Mucosa of rectum (tissue), 2 donors: ENCODE measurements at regions not wholly inside any gene's neighbourhood (a gene's known extent, or its start where the extent isn't known, plus 50 kb on each side); places are given as distances from the start of the nearest gene placed in this dataset.

Experiments
- H3K27ac ChIP-seq, 2 donors: one replicate each; pipeline ENCODE4 v1.7.0; 2013; ENCODE audit warnings: inconsistent platforms in 2 of 2, low read depth in 2 of 2, low read length in 2 of 2
- H3K27me3 ChIP-seq, 2 donors: one replicate each; pipeline ENCODE4 v1.7.0; 2013; ENCODE audit warnings: low read length in 2 of 2; ENCODE audit not compliant: control insufficient read depth in 2 of 2, insufficient read depth in 2 of 2
- H3K36me3 ChIP-seq, 2 donors: one replicate each; pipeline ENCODE4 v1.7.0; 2013; ENCODE audit warnings: low read length in 2 of 2; ENCODE audit not compliant: control insufficient read depth in 2 of 2, insufficient read depth in 2 of 2
- H3K4me1 ChIP-seq, 2 donors: one replicate each; pipeline ENCODE4 v1.7.0; 2013; ENCODE audit warnings: low read length in 2 of 2, mild to moderate bottlenecking in 1 of 2; ENCODE audit not compliant: control insufficient read depth in 2 of 2, insufficient read depth in 2 of 2
- H3K4me3 ChIP-seq, 2 donors: one replicate each; pipeline ENCODE4 v1.7.0; 2013; ENCODE audit warnings: low read length in 2 of 2
- H3K9ac ChIP-seq, 2 donors: one replicate each; pipeline ENCODE4 v1.7.0; 2013; ENCODE audit warnings: low read length in 2 of 2, low read depth in 1 of 2, mild to moderate bottlenecking in 1 of 2
- H3K9me3 ChIP-seq, 2 donors: one replicate each; pipeline ENCODE4 v1.7.0; 2013; ENCODE audit warnings: low read length in 2 of 2; ENCODE audit not compliant: control insufficient read depth in 2 of 2
- donor health status: healthy.
- donor health status: Normal muscosa, but diverticular disease.

- no peaks in the 10 kb centered on the region for H3K4me1 ChIP-seq
Measured at GRCh38 chr9:88712484-88712883, 177.5 kb downstream of the NXNL2 start.

DNA sequence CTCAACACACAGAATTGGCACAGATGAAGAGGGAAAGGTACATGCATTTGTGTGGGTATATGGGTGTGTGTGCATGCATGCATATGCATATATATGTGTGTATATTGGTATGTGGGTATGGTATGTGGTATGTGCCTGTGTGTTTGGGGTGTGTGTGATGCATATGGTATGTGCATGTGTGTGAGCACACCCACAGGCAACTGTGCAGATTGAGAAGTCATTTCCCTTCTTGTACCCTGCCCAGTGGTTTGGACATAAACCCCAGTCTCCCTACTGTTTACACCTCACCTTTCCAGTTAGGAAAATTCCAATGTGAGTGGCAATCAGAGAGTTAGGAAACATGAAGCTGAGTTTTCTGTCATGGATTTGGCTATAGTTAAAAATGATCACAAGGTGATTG is 178.0 kb downstream of the NXNL2 start:
- Histone ChIP-seq H3K4me1 (no peaks in the 10 kb centered on the region), H3K36me3 (no peaks in the 10 kb centered on the region), H3K9me3 (no peaks in the 10 kb centered on the region), H3K4me3 (no peak overlapping the region), H3K27ac (no peak overlapping the region), H3K9ac (no peak overlapping the region), H3K27me3 (no peaks in the 10 kb centered on the region)

More at GRCh38 chr9:88712484-88712883, 177.5 kb downstream of the NXNL2 start:
- no peak overlapping the region for H3K4me3 ChIP-seq
- H3K27ac ChIP-seq, result no peak overlapping the region
- H3K27me3 ChIP-seq, result no peaks in the 10 kb centered on the region
- H3K36me3 ChIP-seq, result no peaks in the 10 kb centered on the region
- no peak overlapping the region for H3K9ac ChIP-seq
- no peaks in the 10 kb centered on the region for H3K9me3 ChIP-seq

- Histone ChIP-seq H3K9ac (no peak overlapping the region), H3K27ac (no peak overlapping the region), H3K36me3 (no peaks in the 10 kb centered on the region), H3K4me1 (no peaks in the 10 kb centered on the region), H3K27me3 (no peaks in the 10 kb centered on the region), H3K4me3 (no peak overlapping the region), H3K9me3 (no peaks in the 10 kb centered on the region)
Measured at GRCh38 chr9:88716596-88717290, 181.8 kb downstream of the NXNL2 start.

DNA sequence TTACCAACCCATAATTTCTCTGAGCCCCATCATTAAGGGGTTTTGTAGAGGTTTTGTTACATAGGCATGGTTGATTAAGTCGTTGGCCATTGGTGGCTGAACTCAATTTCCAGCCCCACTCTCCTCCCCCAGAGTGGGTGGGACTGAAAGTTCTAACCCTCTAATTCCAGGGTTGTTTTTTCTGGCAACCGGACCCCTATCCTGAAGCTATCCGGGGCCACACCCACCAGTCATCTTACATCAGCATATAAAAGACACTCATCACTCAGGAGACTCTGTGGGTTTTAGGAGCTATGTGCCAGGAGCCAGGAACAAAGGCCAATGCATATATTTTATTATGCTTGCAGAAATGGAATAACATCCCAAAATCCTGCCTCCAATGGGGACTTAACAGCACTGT is 186.0 kb downstream of the NXNL2 start:
- no peak overlapping the region for H3K9ac ChIP-seq
- H3K27ac ChIP-seq, result no peak overlapping the region
- no peaks in the 10 kb centered on the region for H3K9me3 ChIP-seq
- H3K27me3 ChIP-seq, result no peaks in the 10 kb centered on the region
- no peak overlapping the region for H3K4me3 ChIP-seq
- no peaks in the 10 kb centered on the region for H3K4me1 ChIP-seq
- no peaks in the 10 kb centered on the region for H3K36me3 ChIP-seq

DNA sequence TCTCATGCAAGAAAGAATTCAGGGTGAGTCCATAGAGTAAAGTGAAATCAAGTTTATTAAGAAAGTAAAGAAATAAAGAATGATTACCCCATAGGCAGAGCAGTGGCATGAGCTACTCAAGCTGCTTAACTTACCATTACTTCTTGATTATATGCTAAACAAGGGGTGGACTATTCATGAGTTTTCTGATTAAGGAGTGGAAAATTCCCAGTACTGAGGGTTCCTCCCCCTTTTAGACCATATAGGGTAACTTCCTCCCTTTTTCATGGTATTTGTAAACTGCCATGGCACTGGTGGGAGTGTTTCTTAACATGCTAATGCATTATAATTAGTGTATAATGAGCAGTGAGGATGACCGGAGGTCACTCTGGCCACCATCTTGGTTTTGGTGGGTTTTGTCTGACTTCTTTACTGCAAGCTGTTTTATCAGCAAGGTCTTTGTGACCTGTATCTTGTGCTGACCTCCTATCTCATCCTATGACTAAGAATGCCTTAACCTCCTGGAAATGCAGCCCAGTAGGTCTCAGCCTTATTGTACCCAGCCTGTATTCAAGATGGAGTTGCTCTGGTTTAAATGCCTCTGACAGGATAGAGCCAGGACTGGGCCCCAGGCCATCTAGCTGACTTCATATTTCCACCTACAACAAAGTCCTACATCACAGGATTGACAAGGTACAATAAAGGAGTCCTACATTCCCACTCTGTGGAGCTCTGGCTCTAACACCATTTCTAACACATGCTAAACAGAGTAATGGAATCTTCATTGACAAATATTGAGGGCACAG is 186.7 kb downstream of the NXNL2 start:
- Histone ChIP-seq H3K36me3 (no peaks in the 10 kb centered on the region), H3K27me3 (no peaks in the 10 kb centered on the region), H3K4me3 (no peak overlapping the region), H3K9me3 (no peaks in the 10 kb centered on the region), H3K9ac (no peak overlapping the region), H3K4me1 (no peaks in the 10 kb centered on the region), H3K27ac (no peak overlapping the region)

DNA sequence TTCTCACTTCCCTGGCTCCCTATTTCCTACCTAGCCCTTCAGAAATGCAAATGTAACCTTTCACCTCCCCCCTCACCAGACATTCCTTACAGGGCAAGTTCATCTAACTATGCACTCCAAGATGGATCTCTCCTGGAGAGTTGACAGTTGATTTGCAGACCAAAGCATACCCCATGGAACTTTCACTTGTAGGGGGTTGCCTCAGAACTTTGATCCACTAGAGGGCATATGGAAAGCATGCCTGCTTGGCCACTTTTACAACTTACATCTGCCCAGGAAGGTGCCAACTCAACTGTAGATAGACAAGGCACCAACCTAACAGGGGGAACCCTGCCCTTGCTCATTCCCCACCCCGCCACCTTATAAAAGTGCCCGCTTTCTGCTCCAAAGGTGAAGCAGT is 187.8 kb downstream of the NXNL2 start:
- no peak overlapping the region for H3K4me3 ChIP-seq
- no peaks in the 10 kb centered on the region for H3K4me1 ChIP-seq
- no peaks in the 10 kb centered on the region for H3K9me3 ChIP-seq
- H3K27ac ChIP-seq, result no peak overlapping the region
- H3K9ac ChIP-seq, result no peak overlapping the region
- H3K36me3 ChIP-seq, result no peaks in the 10 kb centered on the region
- H3K27me3 ChIP-seq, result no peaks in the 10 kb centered on the region

GRCh38 chr9:88723751-88724150 is 188.8 kb downstream of the NXNL2 start:
- no peaks in the 10 kb centered on the region for H3K27me3 ChIP-seq
- H3K9me3 ChIP-seq, result no peaks in the 10 kb centered on the region
- no peak overlapping the region for H3K4me3 ChIP-seq

GRCh38 chr9:88724331-88724730 is 189.4 kb downstream of the NXNL2 start:
- no peaks in the 10 kb centered on the region for H3K4me1 ChIP-seq

More at GRCh38 chr9:88723751-88724150, 188.8 kb downstream of the NXNL2 start:
- Histone ChIP-seq H3K9ac (no peak overlapping the region), H3K27ac (no peak overlapping the region), H3K36me3 (no peaks in the 10 kb centered on the region), H3K4me1 (no peaks in the 10 kb centered on the region)

GRCh38 chr9:88725300-88726019 is 190.5 kb downstream of the NXNL2 start:
- H3K36me3 ChIP-seq, result no peaks in the 10 kb centered on the region
- no peak overlapping the region for H3K27ac ChIP-seq
- no peaks in the 10 kb centered on the region for H3K27me3 ChIP-seq
- H3K9me3 ChIP-seq, result no peaks in the 10 kb centered on the region
- H3K4me3 ChIP-seq, result no peak overlapping the region
- H3K9ac ChIP-seq, result no peak overlapping the region
- H3K4me1 ChIP-seq, result no peaks in the 10 kb centered on the region

More at GRCh38 chr9:88724331-88724730, 189.4 kb downstream of the NXNL2 start:
- no peak overlapping the region for H3K27ac ChIP-seq
- no peaks in the 10 kb centered on the region for H3K36me3 ChIP-seq
- H3K9ac ChIP-seq, result no peak overlapping the region
- H3K27me3 ChIP-seq, result no peaks in the 10 kb centered on the region
- no peak overlapping the region for H3K4me3 ChIP-seq
- H3K9me3 ChIP-seq, result no peaks in the 10 kb centered on the region

GRCh38 chr9:88726803-88727202 is 191.8 kb downstream of the NXNL2 start:
- H3K9ac ChIP-seq, result no peak overlapping the region

More at GRCh38 chr9:88726803-88727202, 191.8 kb downstream of the NXNL2 start:
- Histone ChIP-seq H3K27ac (no peak overlapping the region), H3K27me3 (no peaks in the 10 kb centered on the region), H3K36me3 (no peaks in the 10 kb centered on the region), H3K9me3 (no peaks in the 10 kb centered on the region), H3K4me1 (no peaks in the 10 kb centered on the region), H3K4me3 (no peak overlapping the region)
